Activated CD4-positive, alpha-beta memory T cell treated with anti-CD3 and anti-CD28 coated beads for 36 hours (primary cell): ENCODE measurements at regions not wholly inside any gene's neighbourhood (a gene's known extent, or its start where the extent isn't known, plus 50 kb on each side); places are given as distances from the start of the nearest gene placed in this dataset.
"Not testable (repeated sequence)": the region's sequence is repeated elsewhere in the genome, so short reads cannot be mapped to it uniquely, and the experiment has no call there.

ENCODE experiments used
- CTCF ChIA-PET: fragments of 350-600 bp; sonication (Branson Sonifier 250); formaldehyde crosslinking; loops from one replicate; lab custom pipeline; 2021; ENCODE audit warnings: antibody characterized with exemption, inconsistent platforms; lab: Charles Lee
- POLR2A ChIA-PET: fragments of 350-600 bp; sonication (Branson Sonifier 250); formaldehyde crosslinking; loops from one replicate; lab custom pipeline; 2021; ENCODE audit warnings: antibody characterized with exemption; lab: Charles Lee
- DNase-seq: peaks from one replicate; pipeline ENCODE4 v3.0.0-alpha.2; 2020
- H3K27ac Mint-ChIP-seq: one replicate; pipeline ENCODE4 v1.8.0; 2021; ENCODE audit warnings: mixed read lengths
- H3K27me3 Mint-ChIP-seq: one replicate; pipeline ENCODE4 v1.8.0; 2021; ENCODE audit warnings: mixed read lengths
- H3K36me3 Mint-ChIP-seq: one replicate; pipeline ENCODE4 v1.8.0; 2021; ENCODE audit warnings: mixed read lengths
- H3K4me1 Mint-ChIP-seq: one replicate; pipeline ENCODE4 v1.8.0; 2021; ENCODE audit warnings: low read depth, mixed read lengths
- H3K4me3 Mint-ChIP-seq: one replicate; pipeline ENCODE4 v1.8.0; 2021; ENCODE audit warnings: mild to moderate bottlenecking, mixed read lengths
- H3K9me3 Mint-ChIP-seq: one replicate; pipeline ENCODE4 v1.8.0; 2021; ENCODE audit warnings: mixed read lengths
- intact Hi-C: fragments of 100-400 bp; cut with micrococcal nuclease; formaldehyde crosslinking; loops from one replicate; pipeline ENCODE4 v1.15.1; 2023

DNA sequence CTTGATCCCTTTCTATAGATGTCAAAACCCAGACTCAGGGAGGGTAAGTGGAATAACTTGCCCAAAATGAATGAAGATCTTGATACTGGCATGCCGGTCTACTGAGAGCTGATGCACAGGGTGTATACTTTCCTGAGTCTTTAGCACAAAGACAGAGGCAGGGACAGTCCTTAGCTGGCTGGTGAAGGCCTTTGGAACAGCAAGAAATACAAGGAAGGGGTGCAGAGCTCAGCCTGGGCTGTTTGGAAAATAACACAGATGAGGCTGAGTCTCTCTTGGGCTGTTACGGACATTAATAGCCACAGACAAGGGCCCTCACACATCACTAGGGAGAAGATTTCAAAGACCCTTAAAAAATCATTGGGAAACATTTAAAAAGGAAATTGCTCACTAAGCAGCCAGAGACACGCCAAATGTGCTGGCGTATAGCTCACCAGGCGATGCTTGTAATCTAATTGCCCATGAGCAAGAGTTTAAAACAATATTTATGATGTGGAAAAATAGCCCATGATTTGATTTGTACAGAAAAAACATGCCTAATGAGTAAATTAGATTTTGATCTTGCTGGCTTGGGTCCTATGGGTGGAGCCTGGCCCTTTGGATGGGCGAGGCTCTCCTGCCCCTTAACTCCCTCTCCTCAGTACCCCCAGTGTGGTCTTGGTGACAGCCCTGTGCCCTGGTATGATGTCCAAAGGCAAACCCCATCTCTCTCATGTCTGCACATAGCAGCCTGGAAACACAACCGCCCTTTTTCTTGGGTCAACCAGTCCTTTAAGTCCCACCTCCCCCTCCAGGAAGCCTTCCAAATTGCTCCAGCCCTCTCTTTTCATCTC is 81.8 kb upstream of the MRPS22 start:
- DNase-seq = no peak
- Mint-ChIP-seq H3K27ac (no peak overlapping the region), H3K4me3 (no peak overlapping the region), H3K9me3 (no peaks in the 10 kb centered on the region), H3K36me3 (no peaks in the 10 kb centered on the region), H3K4me1 (no peaks in the 10 kb centered on the region), H3K27me3 (peaks cover 3% of the 10 kb centered on the region)
- ChIA-PET POLR2A (no interaction called here), CTCF (no interaction called here)
- intact Hi-C loops = no loop called here

GRCh38 chr3:139263798-139264197 is 80.0 kb upstream of the MRPS22 start:
- Mint-ChIP-seq H3K36me3 (no peaks in the 10 kb centered on the region), H3K4me3 (no peak overlapping the region), H3K27ac (no peak overlapping the region), H3K4me1 (no peaks in the 10 kb centered on the region), H3K9me3 (no peaks in the 10 kb centered on the region), H3K27me3 (peaks cover 2% of the 10 kb centered on the region)
- intact Hi-C loops = no loop called here
- DNase-seq = no peak
- CTCF ChIA-PET = no interaction called here
- POLR2A ChIA-PET = no interaction called here

DNA sequence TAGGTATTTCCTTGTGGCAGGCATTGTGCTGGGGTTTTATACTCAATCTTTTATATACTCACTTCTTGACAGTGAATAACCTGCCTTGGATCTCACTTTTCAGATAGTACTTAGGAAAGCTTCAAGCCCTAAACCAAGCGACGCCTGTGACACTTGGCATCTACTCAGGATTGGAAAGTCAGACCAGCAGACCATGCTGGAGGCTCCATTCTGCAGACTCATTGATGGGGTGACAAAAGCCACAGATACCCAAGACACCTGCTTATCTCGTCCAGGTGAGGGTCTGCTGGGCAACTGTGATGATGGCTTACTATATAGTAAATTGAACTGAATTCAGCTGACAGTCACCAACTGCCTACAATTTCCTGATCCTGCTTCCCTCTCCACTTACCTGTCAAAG is 79.4 kb upstream of the MRPS22 start:
- POLR2A ChIA-PET = no interaction called here

DNA sequence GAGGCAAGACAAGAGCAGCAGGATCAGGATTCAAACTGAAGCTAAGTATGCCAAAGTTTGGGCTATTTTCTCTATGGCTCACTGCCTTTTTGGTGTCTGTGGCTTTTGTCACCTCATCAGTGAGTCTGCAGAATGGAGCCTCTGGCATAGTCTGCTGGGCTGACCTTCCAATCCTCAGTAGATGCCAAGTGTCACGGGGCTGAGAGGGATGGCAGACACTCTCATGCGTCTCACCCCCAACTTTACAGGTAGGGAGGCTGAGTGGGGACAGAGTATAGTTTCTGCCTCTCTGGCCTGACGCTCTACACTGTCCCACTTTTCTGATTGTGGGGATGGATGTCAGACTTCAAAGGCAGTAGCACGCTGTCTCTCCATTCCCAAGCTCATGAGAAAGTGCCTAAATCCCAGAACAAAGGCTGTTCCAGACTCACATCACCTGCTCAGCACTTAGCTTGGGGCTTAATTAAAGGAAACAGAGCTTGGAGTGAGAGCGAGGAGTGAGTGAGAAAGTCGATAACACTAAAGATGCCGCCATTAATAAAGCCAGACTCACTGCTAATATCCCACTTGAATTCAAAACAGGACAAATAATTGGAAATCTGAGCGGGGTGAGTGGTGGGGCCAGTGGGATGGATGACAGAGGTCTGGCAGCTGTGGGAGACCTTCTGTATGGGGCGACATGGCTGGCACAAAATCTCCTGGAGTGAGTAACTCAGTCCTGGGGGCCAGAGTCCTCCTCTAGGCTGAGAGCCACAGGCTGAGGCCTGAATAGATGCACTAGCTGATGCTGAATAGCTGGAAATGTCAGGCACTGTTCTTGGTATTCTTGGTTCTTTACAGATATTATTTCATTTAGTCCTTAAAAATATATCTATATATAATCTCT is 78.4 kb upstream of the MRPS22 start:
- POLR2A ChIA-PET = no interaction called here
- Mint-ChIP-seq H3K4me1 (no peaks in the 10 kb centered on the region), H3K4me3 (no peak overlapping the region), H3K27ac (no peak overlapping the region), H3K27me3 (peaks cover 2% of the 10 kb centered on the region), H3K9me3 (no peaks in the 10 kb centered on the region), H3K36me3 (no peaks in the 10 kb centered on the region)
- CTCF ChIA-PET = no interaction called here
- no peak for DNase-seq
- intact Hi-C loops = no loop called here

More for the DNA sequence above, 79.4 kb upstream of the MRPS22 start:
- Mint-ChIP-seq H3K4me1 (no peaks in the 10 kb centered on the region), H3K27me3 (peaks cover 2% of the 10 kb centered on the region), H3K36me3 (no peaks in the 10 kb centered on the region), H3K4me3 (no peak overlapping the region), H3K9me3 (no peaks in the 10 kb centered on the region), H3K27ac (no peak overlapping the region)
- CTCF ChIA-PET = no interaction called here
- intact Hi-C loops = no loop called here
- no peak for DNase-seq

- H3K27ac Mint-ChIP-seq = no peak overlapping the region
- intact Hi-C loops = no loop called here
- no peaks in the 10 kb centered on the region for H3K4me1 Mint-ChIP-seq
- ChIA-PET CTCF (no interaction called here), POLR2A (no interaction called here)
- peaks cover 3% of the 10 kb centered on the region for H3K27me3 Mint-ChIP-seq
- DNase-seq = no peak
- H3K36me3 Mint-ChIP-seq = no peaks in the 10 kb centered on the region
- H3K4me3 Mint-ChIP-seq = no peak overlapping the region
- no peaks in the 10 kb centered on the region for H3K9me3 Mint-ChIP-seq
Observed at GRCh38 chr3:139267300-139268246, 76.2 kb upstream of the MRPS22 start.

DNA sequence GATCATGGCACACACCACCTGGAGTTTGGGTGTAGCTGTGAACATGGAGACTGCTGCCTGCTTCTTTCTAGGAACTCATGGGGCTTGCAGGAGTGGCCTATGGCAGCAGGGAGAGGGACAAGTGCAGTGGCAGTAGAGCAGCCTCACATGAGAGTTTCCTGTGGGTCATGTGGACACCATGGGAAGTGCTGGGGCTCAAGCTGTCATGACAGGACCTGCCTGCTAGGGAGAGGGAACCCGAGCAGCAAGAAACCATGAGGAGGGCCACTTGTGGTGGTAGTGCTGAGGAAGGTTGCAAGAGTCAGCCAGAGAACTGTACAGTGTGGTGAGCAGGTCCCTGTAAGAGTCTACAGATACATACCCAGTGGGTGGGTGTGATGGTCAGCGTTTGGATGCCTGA is 73.8 kb upstream of the MRPS22 start:
- Mint-ChIP-seq H3K27me3 (peaks cover 8% of the 10 kb centered on the region), H3K27ac (no peak overlapping the region), H3K36me3 (no peaks in the 10 kb centered on the region), H3K4me1 (no peaks in the 10 kb centered on the region), H3K4me3 (no peak overlapping the region), H3K9me3 (no peaks in the 10 kb centered on the region)
- ChIA-PET CTCF (no interaction called here), POLR2A (no interaction called here)
- intact Hi-C loops = no loop called here
- no peak for DNase-seq

DNA sequence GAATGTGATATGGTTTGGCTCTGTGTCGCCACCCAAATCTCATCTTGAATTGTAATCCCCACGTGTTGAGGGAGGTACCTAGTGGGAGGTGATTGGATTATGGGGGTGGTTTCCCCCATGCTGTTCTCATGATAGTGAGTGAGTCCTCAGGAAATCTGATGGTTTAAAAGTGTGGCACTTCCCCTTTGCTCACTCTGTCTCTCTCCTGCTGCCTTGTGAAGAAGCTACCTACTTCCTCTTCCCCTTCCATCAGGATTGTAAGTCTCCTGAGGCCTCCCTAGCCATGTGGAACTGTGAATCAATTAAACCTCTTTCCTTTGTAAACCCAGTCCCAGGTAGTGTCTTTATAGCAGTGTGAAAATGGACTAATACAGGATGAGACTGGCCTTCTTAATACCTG is 73.2 kb upstream of the MRPS22 start:
- H3K27me3 Mint-ChIP-seq, CTCF ChIA-PET, H3K4me3 Mint-ChIP-seq, H3K4me1 Mint-ChIP-seq, DNase-seq, POLR2A ChIA-PET, H3K9me3 Mint-ChIP-seq, H3K36me3 Mint-ChIP-seq, intact Hi-C loops, H3K27ac Mint-ChIP-seq: not testable (repeated sequence)

GRCh38 chr3:139280027-139280671 is 63.7 kb upstream of the MRPS22 start:
- H3K9me3 Mint-ChIP-seq = no peaks in the 10 kb centered on the region
- H3K4me3 Mint-ChIP-seq = no peak overlapping the region
- H3K36me3 Mint-ChIP-seq = no peaks in the 10 kb centered on the region
- ChIA-PET CTCF (no interaction called here), POLR2A (no interaction called here)
- H3K27ac Mint-ChIP-seq = no peak overlapping the region
- peaks cover 6% of the 10 kb centered on the region for H3K27me3 Mint-ChIP-seq
- DNase-seq = no peak
- intact Hi-C loops = no loop called here
- no peaks in the 10 kb centered on the region for H3K4me1 Mint-ChIP-seq

- H3K9me3 Mint-ChIP-seq = no peaks in the 10 kb centered on the region
- H3K36me3 Mint-ChIP-seq = no peaks in the 10 kb centered on the region
- intact Hi-C loops = no loop called here
- ChIA-PET POLR2A (no interaction called here), CTCF (no interaction called here)
- no peaks in the 10 kb centered on the region for H3K4me1 Mint-ChIP-seq
- H3K4me3 Mint-ChIP-seq = no peak overlapping the region
- H3K27ac Mint-ChIP-seq = no peak overlapping the region
- DNase-seq = no peak
- H3K27me3 Mint-ChIP-seq = peaks cover 6% of the 10 kb centered on the region
Observed at GRCh38 chr3:139281096-139281495, 62.7 kb upstream of the MRPS22 start.

GRCh38 chr3:139281522-139282196 is 62.2 kb upstream of the MRPS22 start:
- POLR2A ChIA-PET = no interaction called here
- CTCF ChIA-PET = no interaction called here
- H3K9me3 Mint-ChIP-seq = no peaks in the 10 kb centered on the region

DNA sequence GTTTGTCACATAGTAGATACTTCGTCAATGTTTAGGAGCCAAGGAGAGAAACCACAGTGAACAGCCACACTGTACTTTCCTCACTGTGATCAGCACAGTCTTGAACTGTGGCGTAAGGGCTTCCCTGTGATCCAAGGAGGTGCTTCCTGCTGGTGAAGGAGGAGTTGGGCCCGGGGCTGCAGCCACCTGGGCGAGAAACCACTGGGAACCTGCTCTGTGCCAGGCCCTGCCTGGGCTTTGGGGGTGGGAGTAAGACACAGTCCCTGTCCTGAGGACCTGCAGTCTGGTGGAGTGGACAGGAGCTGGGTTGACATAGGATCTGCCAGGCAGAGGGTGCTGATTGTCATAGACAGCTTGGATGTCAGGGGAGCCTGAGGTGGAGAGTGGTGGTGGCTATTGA is 60.5 kb upstream of the MRPS22 start:
- POLR2A ChIA-PET = no interaction called here
- H3K36me3 Mint-ChIP-seq = no peaks in the 10 kb centered on the region

More at GRCh38 chr3:139281522-139282196, 62.2 kb upstream of the MRPS22 start:
- intact Hi-C loops = no loop called here
- H3K4me1 Mint-ChIP-seq = no peaks in the 10 kb centered on the region
- DNase-seq = no peak
- no peaks in the 10 kb centered on the region for H3K36me3 Mint-ChIP-seq
- H3K27me3 Mint-ChIP-seq = peaks cover 3% of the 10 kb centered on the region
- no peak overlapping the region for H3K4me3 Mint-ChIP-seq
- H3K27ac Mint-ChIP-seq = no peak overlapping the region

More for the DNA sequence above, 60.5 kb upstream of the MRPS22 start:
- H3K4me1 Mint-ChIP-seq = no peaks in the 10 kb centered on the region
- H3K9me3 Mint-ChIP-seq = no peaks in the 10 kb centered on the region
- CTCF ChIA-PET = no interaction called here
- H3K4me3 Mint-ChIP-seq = no peak overlapping the region
- H3K27ac Mint-ChIP-seq = no peak overlapping the region
- no peak for DNase-seq
- H3K27me3 Mint-ChIP-seq = peaks cover under 1% of the 10 kb centered on the region
- intact Hi-C loops = no loop called here
